ENCODE measurements at regions not wholly inside any gene's neighbourhood (a gene's known extent, or its start where the extent isn't known, plus 50 kb on each side); places are given as distances from the start of the nearest gene placed in this dataset.
"Not testable (repeated sequence)": the region's sequence is repeated elsewhere in the genome, so short reads cannot be mapped to it uniquely, and the experiment has no call there.

- Histone ChIP-seq H3K9me3 (peaks cover 0 to 4% of the 10 kb centered on the region in 2 donors), H3K27ac (no peak overlapping the region), H3K27me3 (no peaks in the 10 kb centered on the region), H3K36me3 (no peaks in the 10 kb centered on the region), H3K4me1 (no peaks in the 10 kb centered on the region), H3K4me3 (no peak overlapping the region)
- no peak for DNase-seq (ENCODE audit: low spot score in 2 of 2)
- intact Hi-C loops (cut with DNase I; ENCODE audit: low total_unique reads), result no loop called here
- no peak for TF ChIP-seq POLR2AphosphoS5 (IDR thresholded peaks at IDR 0.05)
- TF ChIP-seq, protein P1, sequence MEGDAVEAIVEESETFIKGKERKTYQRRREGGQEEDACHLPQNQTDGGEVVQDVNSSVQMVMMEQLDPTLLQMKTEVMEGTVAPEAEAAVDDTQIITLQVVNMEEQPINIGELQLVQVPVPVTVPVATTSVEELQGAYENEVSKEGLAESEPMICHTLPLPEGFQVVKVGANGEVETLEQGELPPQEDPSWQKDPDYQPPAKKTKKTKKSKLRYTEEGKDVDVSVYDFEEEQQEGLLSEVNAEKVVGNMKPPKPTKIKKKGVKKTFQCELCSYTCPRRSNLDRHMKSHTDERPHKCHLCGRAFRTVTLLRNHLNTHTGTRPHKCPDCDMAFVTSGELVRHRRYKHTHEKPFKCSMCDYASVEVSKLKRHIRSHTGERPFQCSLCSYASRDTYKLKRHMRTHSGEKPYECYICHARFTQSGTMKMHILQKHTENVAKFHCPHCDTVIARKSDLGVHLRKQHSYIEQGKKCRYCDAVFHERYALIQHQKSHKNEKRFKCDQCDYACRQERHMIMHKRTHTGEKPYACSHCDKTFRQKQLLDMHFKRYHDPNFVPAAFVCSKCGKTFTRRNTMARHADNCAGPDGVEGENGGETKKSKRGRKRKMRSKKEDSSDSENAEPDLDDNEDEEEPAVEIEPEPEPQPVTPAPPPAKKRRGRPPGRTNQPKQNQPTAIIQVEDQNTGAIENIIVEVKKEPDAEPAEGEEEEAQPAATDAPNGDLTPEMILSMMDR (IDR thresholded peaks at IDR 0.05), result no peak
- no peak for TF ChIP-seq POLR2A (IDR thresholded peaks at IDR 0.05)
These were observed 67.1 kb upstream of the SMIM15 start for GRCh38 chr5:61229416-61229815.

- intact Hi-C loops (cut with DNase I; ENCODE audit: low total_unique reads), result no loop called here
- Histone ChIP-seq H3K36me3 (no peaks in the 10 kb centered on the region), H3K9me3 (peaks cover 0 to 4% of the 10 kb centered on the region in 2 donors), H3K27me3 (no peaks in the 10 kb centered on the region), H3K4me1 (no peaks in the 10 kb centered on the region), H3K4me3 (no peak overlapping the region), H3K27ac (no peak overlapping the region)
- DNase-seq (ENCODE audit: low spot score in 2 of 2), result no peak
- TF ChIP-seq, protein P1 (IDR thresholded peaks at IDR 0.05), result no peak
- TF ChIP-seq POLR2AphosphoS5 (IDR thresholded peaks at IDR 0.05) (no peak), POLR2A (IDR thresholded peaks at IDR 0.05) (no peak)
These were observed 68.2 kb upstream of the SMIM15 start for GRCh38 chr5:61230492-61230891.

- no peaks in the 10 kb centered on the region for H3K4me1 ChIP-seq
- H3K36me3 ChIP-seq, result no peaks in the 10 kb centered on the region
- intact Hi-C loops (cut with DNase I; ENCODE audit: low total_unique reads), result no loop called here
- no peak overlapping the region for H3K4me3 ChIP-seq
- no peak for DNase-seq (ENCODE audit: low spot score in 2 of 2)
- H3K9me3 ChIP-seq, result peaks cover 0 to 4% of the 10 kb centered on the region in 2 donors
- TF ChIP-seq, protein P1 (IDR thresholded peaks at IDR 0.05), result no peak
- TF ChIP-seq POLR2AphosphoS5 (IDR thresholded peaks at IDR 0.05) (no peak), POLR2A (IDR thresholded peaks at IDR 0.05) (no peak)
- no peak overlapping the region for H3K27ac ChIP-seq
- no peaks in the 10 kb centered on the region for H3K27me3 ChIP-seq
These were observed 69.5 kb upstream of the SMIM15 start for GRCh38 chr5:61231813-61232212.

DNA sequence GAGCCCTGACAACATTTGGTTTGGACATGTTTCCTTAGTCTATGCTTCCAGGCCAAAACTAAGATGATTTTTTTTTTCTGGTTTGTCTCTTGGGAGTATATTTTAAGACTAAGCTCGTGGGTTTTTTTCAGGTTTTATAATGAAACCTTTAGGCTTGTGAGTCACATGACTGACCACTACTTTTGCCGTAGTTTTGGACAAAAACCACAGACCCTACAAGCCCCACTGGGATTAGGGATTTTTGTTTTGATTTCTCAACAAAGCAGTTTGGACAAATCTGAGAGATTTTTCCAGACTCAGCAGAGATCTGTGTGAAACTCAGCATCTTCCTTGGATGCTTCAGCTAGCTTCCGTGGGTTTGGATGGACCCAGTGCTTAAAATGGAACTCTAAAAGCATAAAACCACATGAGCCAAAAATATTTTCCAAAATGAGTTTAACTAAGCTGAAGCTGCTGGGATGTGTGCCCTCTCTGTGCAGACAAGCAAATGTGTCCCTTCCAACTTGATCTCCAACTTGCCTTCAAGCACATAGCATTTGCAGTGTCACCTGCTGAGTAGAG lies 70.3 kb upstream of the SMIM15 start:
- intact Hi-C loops (cut with DNase I; ENCODE audit: low total_unique reads), result no loop called here
- no peak for DNase-seq (ENCODE audit: low spot score in 2 of 2)
- Histone ChIP-seq H3K36me3 (no peaks in the 10 kb centered on the region), H3K9me3 (peaks cover 0 to 4% of the 10 kb centered on the region in 2 donors), H3K27ac (no peak overlapping the region), H3K4me1 (no peaks in the 10 kb centered on the region), H3K27me3 (no peaks in the 10 kb centered on the region), H3K4me3 (no peak overlapping the region)
- TF ChIP-seq POLR2AphosphoS5 (IDR thresholded peaks at IDR 0.05) (no peak), POLR2A (IDR thresholded peaks at IDR 0.05) (no peak)
- TF ChIP-seq, protein P1 (IDR thresholded peaks at IDR 0.05), result no peak

DNA sequence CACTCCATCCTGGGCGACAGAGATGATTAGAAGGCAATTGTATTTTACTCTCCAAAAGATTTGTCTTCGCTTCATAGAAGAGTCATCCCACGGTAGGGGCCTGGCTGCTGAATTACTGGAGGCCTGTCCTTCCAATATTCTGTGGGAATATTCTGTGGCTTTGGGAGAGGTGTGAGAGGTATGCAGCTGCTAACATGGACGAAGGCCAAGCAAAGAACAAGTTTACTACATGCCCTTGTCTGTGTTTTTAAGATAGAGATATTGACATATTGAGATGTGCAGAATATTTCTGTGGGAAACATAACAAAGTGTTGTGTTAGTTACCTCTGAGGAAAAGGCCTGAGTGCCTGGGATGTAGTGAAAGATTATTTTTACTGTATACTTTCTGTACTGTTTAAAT lies 71.8 kb upstream of the SMIM15 start:
- no peak for DNase-seq (ENCODE audit: low spot score in 2 of 2)
- H3K4me3 ChIP-seq, result no peak overlapping the region
- no peaks in the 10 kb centered on the region for H3K36me3 ChIP-seq
- intact Hi-C loops (cut with DNase I; ENCODE audit: low total_unique reads), result no loop called here
- H3K27ac ChIP-seq, result no peak overlapping the region
- H3K27me3 ChIP-seq, result no peaks in the 10 kb centered on the region
- TF ChIP-seq POLR2A (IDR thresholded peaks at IDR 0.05), result no peak
- no peak for TF ChIP-seq POLR2AphosphoS5 (IDR thresholded peaks at IDR 0.05)
- TF ChIP-seq, protein P1 (IDR thresholded peaks at IDR 0.05), result no peak
- H3K4me1 ChIP-seq, result no peaks in the 10 kb centered on the region
- H3K9me3 ChIP-seq, result peaks cover 6 to 7% of the 10 kb centered on the region in 2 donors

DNA sequence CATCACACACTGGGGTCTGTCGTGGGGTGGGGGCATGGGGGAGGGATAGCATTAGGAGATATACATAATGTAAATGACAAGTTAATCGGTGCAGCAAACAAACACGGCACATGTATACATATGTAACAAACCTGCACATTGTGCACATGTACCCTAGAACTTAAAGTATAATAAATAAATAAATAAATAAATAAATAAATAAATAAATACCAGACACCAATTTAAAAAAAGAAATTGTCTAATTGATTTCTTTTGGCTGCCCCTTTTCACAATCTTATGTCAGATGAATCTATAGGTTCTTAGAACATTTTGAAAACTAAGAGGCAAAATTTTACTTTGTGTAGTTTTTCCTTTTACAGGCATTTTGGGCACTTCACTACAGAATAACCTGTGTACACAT lies 74.4 kb upstream of the SMIM15 start:
- H3K27me3 ChIP-seq; H3K36me3 ChIP-seq; H3K27ac ChIP-seq; intact Hi-C loops (cut with DNase I; ENCODE audit: low total_unique reads); H3K9me3 ChIP-seq; DNase-seq (ENCODE audit: low spot score in 2 of 2); H3K4me1 ChIP-seq; H3K4me3 ChIP-seq: not testable (repeated sequence)
